ENCODE measurements at regions not wholly inside any gene's neighbourhood (a gene's known extent, or its start where the extent isn't known, plus 50 kb on each side); places are given as distances from the start of the nearest gene placed in this dataset.

GRCh38 chr17:36661047-36661666 lies 59.8 kb downstream of the MRM1 start:
- no peak for DNase-seq

GRCh38 chr17:36661688-36662087 lies 60.3 kb downstream of the MRM1 start:
- DNase-seq, result no peak

GRCh38 chr17:36665417-36665816 lies 64.0 kb downstream of the MRM1 start:
- DNase-seq, result peak; percentile 33

- no peak for DNase-seq
Measured at GRCh38 chr17:36667922-36668321, 66.5 kb downstream of the MRM1 start.

- DNase-seq, result no peak
Measured at GRCh38 chr17:36668824-36669223, 67.4 kb downstream of the MRM1 start.

GRCh38 chr17:36671144-36671543 lies 69.8 kb downstream of the MRM1 start:
- no peak for DNase-seq

- no peak for DNase-seq
Measured at GRCh38 chr17:36672403-36672918, 71.1 kb downstream of the MRM1 start.

- no peak for DNase-seq
Measured at GRCh38 chr17:36673068-36673467, 71.7 kb downstream of the MRM1 start.

- DNase-seq, result no peak
Measured at GRCh38 chr17:36673637-36674277, 72.4 kb downstream of the MRM1 start.

- DNase-seq, result no peak
Measured at GRCh38 chr17:36674278-36674650, 72.9 kb downstream of the MRM1 start.

GRCh38 chr17:36675250-36675649 lies 73.9 kb downstream of the MRM1 start:
- DNase-seq, result no peak

GRCh38 chr17:36675786-36676185 lies 74.4 kb downstream of the MRM1 start:
- no peak for DNase-seq

GRCh38 chr17:36679815-36680467 lies 78.6 kb downstream of the MRM1 start:
- no peak for DNase-seq

GRCh38 chr17:36680701-36681202 lies 79.4 kb downstream of the MRM1 start:
- DNase-seq, result no peak

- DNase-seq, result no peak
Measured at GRCh38 chr17:36682773-36683172, 81.4 kb downstream of the MRM1 start.

- DNase-seq, result no peak
Measured at GRCh38 chr17:36683387-36683786, 82.0 kb downstream of the MRM1 start.

- DNase-seq, result no peak
Measured at GRCh38 chr17:36684134-36684533, 82.8 kb downstream of the MRM1 start.

GRCh38 chr17:36686123-36686669 lies 84.8 kb downstream of the MRM1 start:
- DNase-seq, result no peak

- no peak for DNase-seq
Measured at GRCh38 chr17:36687736-36688135, 86.4 kb downstream of the MRM1 start.

- no peak for DNase-seq
Measured at GRCh38 chr17:36689089-36689667, 87.8 kb downstream of the MRM1 start.

GRCh38 chr17:36690190-36690589 lies 88.8 kb downstream of the MRM1 start:
- DNase-seq, result no peak

- DNase-seq, result no peak
Measured at GRCh38 chr17:36691606-36692005, 90.2 kb downstream of the MRM1 start.

GRCh38 chr17:36695082-36695481 lies 93.7 kb downstream of the MRM1 start:
- DNase-seq, result no peak
